Loucy (cell line): ENCODE measurements at regions not wholly inside any gene's neighbourhood (a gene's known extent, or its start where the extent isn't known, plus 50 kb on each side); places are given as distances from the start of the nearest gene placed in this dataset.

Experiments used
- EZH2phosphoT487 ChIP-seq: fragments of 200-600 bp; IDR thresholded peaks from 2 replicates; pipeline ENCODE4 v1.6.1; 2018; ENCODE audit warnings: antibody characterized with exemption, mild to moderate bottlenecking, moderate library complexity, borderline replicate concordance
- TF ChIP-seq, protein P1 (sequence below): fragments of 200-600 bp; sonication (generic); conservative IDR thresholded peaks from 2 replicates; pipeline ENCODE4 v1.5.1; 2014; ENCODE audit warnings: mild to moderate bottlenecking, antibody characterized with exemption, low read length

DNA sequence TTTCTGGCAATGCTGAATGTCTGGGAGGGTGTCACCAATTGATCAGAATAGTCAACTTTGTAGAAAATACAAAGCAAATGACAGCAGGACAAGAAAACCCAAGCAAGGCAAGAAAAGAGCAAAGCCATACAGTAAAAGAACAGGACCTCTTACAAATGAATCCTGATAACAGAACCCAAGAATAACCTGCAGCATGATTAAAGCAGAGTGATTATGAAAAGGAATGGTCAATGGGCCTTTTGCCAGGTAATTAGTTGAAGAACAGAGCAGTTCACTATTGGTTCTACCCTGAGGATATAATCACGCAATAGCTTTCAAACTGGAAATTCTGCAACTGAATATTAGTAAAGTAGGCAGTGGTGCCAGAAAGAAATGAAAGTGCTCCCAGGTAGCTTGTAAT is 319.8 kb downstream of the FRK start:
- TF ChIP-seq, protein P1, sequence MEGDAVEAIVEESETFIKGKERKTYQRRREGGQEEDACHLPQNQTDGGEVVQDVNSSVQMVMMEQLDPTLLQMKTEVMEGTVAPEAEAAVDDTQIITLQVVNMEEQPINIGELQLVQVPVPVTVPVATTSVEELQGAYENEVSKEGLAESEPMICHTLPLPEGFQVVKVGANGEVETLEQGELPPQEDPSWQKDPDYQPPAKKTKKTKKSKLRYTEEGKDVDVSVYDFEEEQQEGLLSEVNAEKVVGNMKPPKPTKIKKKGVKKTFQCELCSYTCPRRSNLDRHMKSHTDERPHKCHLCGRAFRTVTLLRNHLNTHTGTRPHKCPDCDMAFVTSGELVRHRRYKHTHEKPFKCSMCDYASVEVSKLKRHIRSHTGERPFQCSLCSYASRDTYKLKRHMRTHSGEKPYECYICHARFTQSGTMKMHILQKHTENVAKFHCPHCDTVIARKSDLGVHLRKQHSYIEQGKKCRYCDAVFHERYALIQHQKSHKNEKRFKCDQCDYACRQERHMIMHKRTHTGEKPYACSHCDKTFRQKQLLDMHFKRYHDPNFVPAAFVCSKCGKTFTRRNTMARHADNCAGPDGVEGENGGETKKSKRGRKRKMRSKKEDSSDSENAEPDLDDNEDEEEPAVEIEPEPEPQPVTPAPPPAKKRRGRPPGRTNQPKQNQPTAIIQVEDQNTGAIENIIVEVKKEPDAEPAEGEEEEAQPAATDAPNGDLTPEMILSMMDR, result no peak
- no peak for TF ChIP-seq EZH2phosphoT487
